Thymus (tissue), 11 donors: ENCODE measurements at regions not wholly inside any gene's neighbourhood (a gene's known extent, or its start where the extent isn't known, plus 50 kb on each side); places are given as distances from the start of the nearest gene placed in this dataset.

ENCODE experiments used
- DNase-seq, 9 donors: peaks; one replicate each; pipeline ENCODE4 v3.0.0-alpha.2; 2013; ENCODE audit warnings: low spot score in 9 of 9, low read depth in 6 of 9, missing footprints in 1 of 9
- H3K27ac ChIP-seq, 2 donors: one replicate each; pipeline ENCODE4 v1.5.1; 2013; ENCODE audit warnings: control low read depth in 1 of 2, low read depth in 1 of 2, low read length in 1 of 2, mild to moderate bottlenecking in 1 of 2, moderate library complexity in 1 of 2
- H3K27me3 ChIP-seq, 2 donors: one replicate each; pipeline ENCODE4 v1.5.1; 2013; ENCODE audit warnings: low read length in 1 of 2; ENCODE audit not compliant: control insufficient read depth in 2 of 2, insufficient read depth in 1 of 2
- H3K36me3 ChIP-seq, 2 donors: one replicate each; pipeline ENCODE4 v1.5.1; 2013; ENCODE audit warnings: low read length in 1 of 2, mild to moderate bottlenecking in 1 of 2, moderate library complexity in 1 of 2; ENCODE audit not compliant: control insufficient read depth in 2 of 2, insufficient read depth in 2 of 2
- H3K4me1 ChIP-seq, 2 donors: one replicate each; pipeline ENCODE4 v1.5.1; 2013; ENCODE audit warnings: low read length in 2 of 2; ENCODE audit not compliant: control insufficient read depth in 2 of 2, insufficient read depth in 2 of 2
- H3K4me3 ChIP-seq, 2 donors: one replicate each; pipeline ENCODE4 v1.5.1; 2013; ENCODE audit warnings: low read length in 2 of 2, control low read depth in 1 of 2, mild to moderate bottlenecking in 1 of 2
- H3K9me3 ChIP-seq, 2 donors: one replicate each; pipeline ENCODE4 v1.5.1; 2013; ENCODE audit warnings: low read length in 1 of 2, mild to moderate bottlenecking in 1 of 2; ENCODE audit not compliant: control insufficient read depth in 2 of 2, insufficient read depth in 1 of 2
- WGBS: extraction: QIAGEN DNeasy Blood & Tissue Kit; methylation state at CpG from one replicate; pipeline ENCODE4 v1.1.7; 2013; 5-methylcytosine and 5-hydroxymethylcytosine counted together
- donor health status: healthy.

- DNase-seq = no peak
- Histone ChIP-seq H3K36me3 (no peaks in the 10 kb centered on the region), H3K4me1 (no peaks in the 10 kb centered on the region), H3K4me3 (no peak overlapping the region), H3K9me3 (no peaks in the 10 kb centered on the region), H3K27ac (no peak overlapping the region), H3K27me3 (no peaks in the 10 kb centered on the region)
- 72% methylated on average over 6 of the region's 6 CpGs for WGBS
Observed at GRCh38 chr7:136139417-136139816, 162.3 kb upstream of the MTPN start.

DNA sequence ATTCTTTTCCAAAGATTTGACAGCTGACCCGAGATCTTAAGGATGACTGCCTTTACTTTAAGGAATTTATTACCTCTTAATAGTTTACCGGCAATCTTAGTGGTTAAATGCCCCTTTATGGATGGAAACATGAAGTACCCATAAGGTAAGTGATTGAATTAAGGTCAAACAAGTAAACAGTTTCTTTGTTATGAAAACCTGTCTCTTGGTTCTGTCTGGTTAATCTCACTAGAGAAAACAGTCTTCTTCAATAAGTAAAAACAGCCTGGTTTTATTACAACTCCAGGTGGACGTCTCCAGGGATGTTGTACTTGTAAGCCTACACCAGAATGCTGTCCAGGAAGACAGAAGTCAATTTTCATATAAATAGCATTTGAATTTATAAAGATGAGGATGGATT is 161.8 kb upstream of the MTPN start:
- H3K4me3 ChIP-seq = no peak overlapping the region
- no peaks in the 10 kb centered on the region for H3K9me3 ChIP-seq
- DNase-seq = no peak
- no peaks in the 10 kb centered on the region for H3K27me3 ChIP-seq
- 53% methylated on average over 3 of the region's 3 CpGs for WGBS
- no peaks in the 10 kb centered on the region for H3K4me1 ChIP-seq
- no peak overlapping the region for H3K27ac ChIP-seq
- H3K36me3 ChIP-seq = no peaks in the 10 kb centered on the region

- H3K4me1 ChIP-seq = no peaks in the 10 kb centered on the region
- no peaks in the 10 kb centered on the region for H3K27me3 ChIP-seq
- H3K4me3 ChIP-seq = no peak overlapping the region
- WGBS = 94% methylated on average over 6 of the region's 6 CpGs
- H3K27ac ChIP-seq = no peak overlapping the region
- no peak for DNase-seq
- no peaks in the 10 kb centered on the region for H3K9me3 ChIP-seq
- no peaks in the 10 kb centered on the region for H3K36me3 ChIP-seq
Observed at GRCh38 chr7:136136906-136137454, 159.8 kb upstream of the MTPN start.

DNA sequence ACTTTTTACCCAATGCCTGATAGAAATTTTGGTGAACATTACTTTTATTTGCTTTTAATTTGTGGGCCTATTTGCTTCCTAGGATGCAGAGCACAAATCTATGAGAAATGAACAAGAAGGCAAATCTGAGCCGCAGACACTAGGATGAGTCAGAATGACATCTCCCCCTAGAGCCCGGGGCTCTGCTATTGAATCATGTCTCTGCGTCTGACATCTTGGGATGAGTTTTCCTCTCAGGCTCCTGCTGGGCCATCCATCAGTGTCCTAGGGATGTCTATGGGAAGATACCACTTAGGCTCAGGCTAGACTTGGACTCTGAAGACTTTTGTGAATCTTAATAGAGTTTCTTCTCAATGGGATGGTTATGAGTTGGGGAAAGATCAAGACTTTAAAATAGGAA is 157.3 kb upstream of the MTPN start:
- H3K4me1 ChIP-seq = no peaks in the 10 kb centered on the region
- H3K9me3 ChIP-seq = no peaks in the 10 kb centered on the region
- H3K36me3 ChIP-seq = no peaks in the 10 kb centered on the region
- no peak overlapping the region for H3K4me3 ChIP-seq
- WGBS = 92% methylated on average over 3 of the region's 3 CpGs
- no peak for DNase-seq
- no peak overlapping the region for H3K27ac ChIP-seq
- H3K27me3 ChIP-seq = no peaks in the 10 kb centered on the region

GRCh38 chr7:136133551-136133950 is 156.4 kb upstream of the MTPN start:
- 91% methylated on average over 3 of the region's 3 CpGs for WGBS
- Histone ChIP-seq H3K4me1 (no peaks in the 10 kb centered on the region), H3K36me3 (no peaks in the 10 kb centered on the region), H3K9me3 (no peaks in the 10 kb centered on the region), H3K27me3 (no peaks in the 10 kb centered on the region), H3K4me3 (no peak overlapping the region), H3K27ac (no peak overlapping the region)
- no peak for DNase-seq

DNA sequence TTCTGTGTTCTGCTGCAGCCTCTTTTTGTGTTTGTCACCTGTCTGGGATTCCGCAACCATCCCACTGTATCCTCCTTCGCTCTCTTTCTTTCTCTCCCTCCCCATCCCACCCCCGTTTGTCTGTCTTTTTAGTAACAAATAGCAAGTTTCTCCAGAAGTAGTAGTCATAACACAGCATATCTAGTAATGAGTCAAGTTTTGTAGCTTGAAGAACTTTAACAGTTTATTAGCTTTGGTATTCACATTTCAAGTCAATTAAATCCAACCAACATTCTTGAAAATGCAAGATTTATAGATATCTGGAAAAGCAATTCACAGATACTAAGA is 154.1 kb upstream of the MTPN start:
- DNase-seq = no peak
- no peaks in the 10 kb centered on the region for H3K4me1 ChIP-seq
- H3K9me3 ChIP-seq = no peaks in the 10 kb centered on the region
- 94% methylated on average over 3 of the region's 3 CpGs for WGBS
- no peak overlapping the region for H3K27ac ChIP-seq
- H3K36me3 ChIP-seq = no peaks in the 10 kb centered on the region
- H3K4me3 ChIP-seq = no peak overlapping the region
- no peaks in the 10 kb centered on the region for H3K27me3 ChIP-seq

GRCh38 chr7:136130511-136131303 is 153.5 kb upstream of the MTPN start:
- H3K27me3 ChIP-seq = no peaks in the 10 kb centered on the region
- H3K4me3 ChIP-seq = no peak overlapping the region
- DNase-seq = no peak
- H3K27ac ChIP-seq = no peak overlapping the region
- no peaks in the 10 kb centered on the region for H3K4me1 ChIP-seq
- WGBS = 93% methylated on average over 6 of the region's 6 CpGs
- no peaks in the 10 kb centered on the region for H3K36me3 ChIP-seq
- no peaks in the 10 kb centered on the region for H3K9me3 ChIP-seq

- 74% methylated on average over 3 of the region's 3 CpGs for WGBS
Observed at GRCh38 chr7:136128050-136128449, 150.9 kb upstream of the MTPN start.

GRCh38 chr7:136123352-136123751 is 146.2 kb upstream of the MTPN start:
- no peak for DNase-seq
- Histone ChIP-seq H3K36me3 (no peaks in the 10 kb centered on the region), H3K27ac (no peak overlapping the region), H3K4me3 (no peak overlapping the region), H3K27me3 (no peaks in the 10 kb centered on the region), H3K4me1 (no peaks in the 10 kb centered on the region), H3K9me3 (no peaks in the 10 kb centered on the region)
- 85% methylated on average over 3 of the region's 3 CpGs for whole genome bisulfite sequencing

More at GRCh38 chr7:136128050-136128449, 150.9 kb upstream of the MTPN start:
- Histone ChIP-seq H3K36me3 (no peaks in the 10 kb centered on the region), H3K27ac (no peak overlapping the region), H3K9me3 (no peaks in the 10 kb centered on the region), H3K4me1 (no peaks in the 10 kb centered on the region), H3K27me3 (no peaks in the 10 kb centered on the region), H3K4me3 (no peak overlapping the region)
- DNase-seq = no peak
